Liver (tissue), 3 donors: ENCODE measurements at regions not wholly inside any gene's neighbourhood (a gene's known extent, or its start where the extent isn't known, plus 50 kb on each side); places are given as distances from the start of the nearest gene placed in this dataset.

Source experiments
- ATF3 ChIP-seq: IDR thresholded peaks from 2 replicates; pipeline ENCODE4 v1.6.1; 2016; ENCODE audit warnings: antibody characterized with exemption
- CTCF ChIP-seq: fragments of 150-350 bp; IDR thresholded peaks from 2 replicates; pipeline ENCODE4 v1.5.1; 2017; ENCODE audit warnings: improper control_type of control experiment, low read depth, low read length; ENCODE audit not compliant: missing input control
- EGR1 ChIP-seq, 2 donors: IDR thresholded peaks; 2 replicates each; pipeline ENCODE4 v1.6.1; 2016 to 2018; ENCODE audit warnings: antibody characterized with exemption in 2 of 2, low read depth in 2 of 2
- FOXA1 ChIP-seq: IDR thresholded peaks from 2 replicates; pipeline ENCODE4 v1.6.1; 2016; ENCODE audit warnings: antibody characterized with exemption
- HNF4G ChIP-seq: IDR thresholded peaks from 2 replicates; pipeline ENCODE4 v1.6.1; 2016; ENCODE audit warnings: antibody characterized with exemption
- JUND ChIP-seq, 2 donors: IDR thresholded peaks; 2 replicates each; pipeline ENCODE4 v1.6.1; 2016; ENCODE audit warnings: antibody characterized with exemption in 2 of 2
- MAX ChIP-seq: IDR thresholded peaks from 2 replicates; pipeline ENCODE4 v1.6.1; 2016; ENCODE audit warnings: antibody characterized with exemption
- RAD21 ChIP-seq, 2 donors: IDR thresholded peaks; 2 replicates each; pipeline ENCODE4 v1.6.1; 2016; ENCODE audit warnings: antibody characterized with exemption in 2 of 2, mild to moderate bottlenecking in 2 of 2
- REST ChIP-seq: IDR thresholded peaks from 2 replicates; pipeline ENCODE4 v1.6.1; 2016; ENCODE audit warnings: antibody characterized with exemption, mild to moderate bottlenecking
- TAF1 ChIP-seq: conservative IDR thresholded peaks from 2 replicates; pipeline ENCODE4 v1.6.1; 2016; ENCODE audit warnings: antibody characterized with exemption, mild to moderate bottlenecking
- YY1 ChIP-seq: IDR thresholded peaks from 2 replicates; pipeline ENCODE4 v1.6.1; 2016; ENCODE audit warnings: antibody characterized with exemption, mild to moderate bottlenecking
- donor health status: healthy.
- donor health status: healthy.

- TF ChIP-seq CTCF, result no peak
- no peak for TF ChIP-seq RAD21 (IDR thresholded peaks at IDR 0.05)
- no peak for TF ChIP-seq MAX
- TF ChIP-seq YY1, result peak; percentile 60
- no peak for TF ChIP-seq ATF3
- TF ChIP-seq EGR1 (IDR thresholded peaks at IDR 0.05; ENCODE audit: low read depth in 2 of 2), result no peak
- TF ChIP-seq JUND (IDR thresholded peaks at IDR 0.05), result no peak
- no peak for TF ChIP-seq REST
- no peak for TF ChIP-seq HNF4G
- peak; percentile 69 for TF ChIP-seq FOXA1
- TF ChIP-seq TAF1, result no peak
Measured at GRCh38 chr22:46043816-46044620, 67.1 kb upstream of the WNT7B start.
